AG20443 (cell line): ENCODE measurements at regions not wholly inside any gene's neighbourhood (a gene's known extent, or its start where the extent isn't known, plus 50 kb on each side); places are given as distances from the start of the nearest gene placed in this dataset.

Experiments used
- DNase-seq: peaks from one replicate; pipeline ENCODE4 v3.0.0; 2012; ENCODE audit warnings: low spot score, mixed read lengths

DNA sequence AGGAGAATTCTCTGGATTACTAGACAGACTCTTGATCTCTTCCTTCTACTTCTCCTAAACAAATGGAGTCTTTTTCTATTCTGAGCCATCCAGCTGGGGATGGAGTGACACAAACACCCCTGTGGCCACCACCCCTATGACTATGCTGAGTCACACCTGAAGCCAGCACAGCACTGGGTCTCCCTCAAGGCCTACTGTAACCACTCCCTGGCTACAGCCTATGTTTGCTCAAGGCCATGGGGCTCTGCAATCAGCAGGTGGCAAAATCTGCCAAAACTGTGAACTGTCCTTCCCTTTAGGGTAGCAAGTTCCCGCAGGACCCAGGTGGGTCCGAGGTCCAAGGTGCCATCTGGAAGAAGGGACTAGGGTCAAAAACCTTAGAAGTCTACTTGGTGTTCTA, 132.3 kb downstream of the TINAG start:
- no peak for DNase-seq

DNA sequence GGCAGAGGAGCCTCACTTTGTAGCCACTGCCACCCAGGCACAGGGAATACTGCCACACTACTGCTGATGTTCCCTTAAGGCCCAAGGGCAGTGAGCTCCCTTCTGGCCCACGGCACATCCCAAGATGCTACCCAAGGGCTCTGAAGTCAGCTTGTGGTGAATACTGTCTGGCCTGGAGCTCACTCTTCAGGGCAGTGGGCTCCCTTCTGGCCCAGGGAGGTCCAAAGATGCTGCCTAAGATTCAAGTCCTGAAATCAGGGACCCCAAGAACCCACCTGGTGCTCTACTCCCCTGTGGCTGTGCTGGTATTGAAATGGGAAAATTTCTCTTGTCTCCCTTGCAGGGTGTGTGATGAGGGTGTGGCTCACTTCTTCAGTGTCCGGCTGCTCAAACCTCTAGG, 132.8 kb downstream of the TINAG start:
- no peak for DNase-seq

DNA sequence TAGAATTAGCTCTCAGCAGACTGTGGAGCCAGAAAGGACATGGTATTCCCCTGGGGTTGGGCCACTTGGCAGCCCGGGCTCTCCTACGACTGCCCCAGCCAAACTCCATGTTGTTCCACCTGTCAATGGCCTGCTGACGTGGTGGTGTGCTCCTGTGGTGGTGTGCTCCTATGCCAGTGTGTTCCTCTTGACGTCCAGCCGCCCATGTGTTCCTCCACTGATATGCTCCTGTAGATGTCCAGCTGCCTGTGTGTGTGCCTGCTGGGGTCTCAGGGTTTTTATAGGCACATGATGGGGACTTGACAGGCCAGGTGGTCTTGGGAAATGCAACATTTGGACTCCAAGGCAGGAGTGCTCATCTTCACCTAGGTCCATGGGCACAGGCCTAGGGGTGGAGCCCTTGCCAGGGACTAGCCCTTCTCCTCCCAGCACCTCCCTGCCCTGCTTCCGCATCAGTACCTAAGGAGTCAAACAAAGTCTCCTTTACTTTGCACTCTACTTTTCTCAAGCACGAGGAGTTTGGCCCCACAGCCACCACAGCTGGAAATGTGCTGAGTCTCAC, 133.5 kb downstream of the TINAG start:
- no peak for DNase-seq

DNA sequence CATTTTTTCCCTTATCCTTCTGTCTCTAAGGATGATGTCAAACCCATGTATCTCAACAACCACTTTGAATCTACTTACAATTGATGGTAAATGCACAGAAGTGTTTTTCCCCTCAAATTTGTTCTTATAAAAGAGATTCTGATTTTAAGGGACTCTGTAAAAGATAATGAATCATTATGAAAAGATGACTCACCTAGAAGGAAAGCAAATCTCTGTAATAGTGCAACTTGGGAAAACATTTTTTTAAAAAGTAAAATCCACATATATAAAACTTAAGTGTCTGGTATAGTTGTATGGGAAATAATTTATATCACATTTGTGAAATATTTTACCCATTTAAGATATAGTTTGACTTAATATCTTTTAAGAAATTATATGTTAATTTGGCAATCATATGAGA, 137.0 kb downstream of the TINAG start:
- no peak for DNase-seq

DNA sequence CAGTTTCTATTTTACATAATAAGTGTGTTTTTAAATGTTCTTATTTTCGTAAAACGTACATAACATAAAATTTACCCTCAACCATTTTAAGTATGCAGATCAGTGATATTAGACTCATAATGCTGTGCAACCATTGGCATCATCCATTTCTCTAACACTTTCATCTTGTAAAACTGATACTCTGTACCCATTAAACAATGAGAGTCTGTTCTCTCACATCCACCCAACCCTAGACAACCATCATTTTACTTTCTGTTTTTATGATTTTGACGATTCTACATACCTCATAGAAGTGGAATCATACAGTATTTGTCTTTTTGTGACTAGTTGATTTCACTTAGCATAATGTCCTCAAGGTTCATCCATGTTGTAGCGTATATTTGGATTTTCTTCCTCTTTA, 140.4 kb downstream of the TINAG start:
- DNase-seq = no peak

DNA sequence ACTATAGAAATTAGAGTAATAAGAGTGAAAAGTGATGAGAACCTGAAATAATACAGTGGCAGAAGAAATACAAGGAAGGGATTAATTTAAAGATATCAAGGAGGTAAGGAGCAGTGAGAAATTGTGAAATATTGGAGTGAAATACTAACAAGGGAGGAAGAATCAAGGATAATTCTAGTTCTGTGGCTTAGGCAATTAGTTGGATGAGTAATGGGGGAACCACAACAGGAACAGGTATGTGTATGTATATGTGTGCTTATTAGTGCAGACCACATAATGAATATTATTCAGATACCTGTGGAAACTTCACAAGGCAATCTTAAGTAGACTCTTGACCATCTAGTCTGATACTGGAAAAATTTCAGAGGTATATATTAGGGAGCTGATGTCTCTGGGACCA, 143.3 kb downstream of the TINAG start:
- no peak for DNase-seq

DNA sequence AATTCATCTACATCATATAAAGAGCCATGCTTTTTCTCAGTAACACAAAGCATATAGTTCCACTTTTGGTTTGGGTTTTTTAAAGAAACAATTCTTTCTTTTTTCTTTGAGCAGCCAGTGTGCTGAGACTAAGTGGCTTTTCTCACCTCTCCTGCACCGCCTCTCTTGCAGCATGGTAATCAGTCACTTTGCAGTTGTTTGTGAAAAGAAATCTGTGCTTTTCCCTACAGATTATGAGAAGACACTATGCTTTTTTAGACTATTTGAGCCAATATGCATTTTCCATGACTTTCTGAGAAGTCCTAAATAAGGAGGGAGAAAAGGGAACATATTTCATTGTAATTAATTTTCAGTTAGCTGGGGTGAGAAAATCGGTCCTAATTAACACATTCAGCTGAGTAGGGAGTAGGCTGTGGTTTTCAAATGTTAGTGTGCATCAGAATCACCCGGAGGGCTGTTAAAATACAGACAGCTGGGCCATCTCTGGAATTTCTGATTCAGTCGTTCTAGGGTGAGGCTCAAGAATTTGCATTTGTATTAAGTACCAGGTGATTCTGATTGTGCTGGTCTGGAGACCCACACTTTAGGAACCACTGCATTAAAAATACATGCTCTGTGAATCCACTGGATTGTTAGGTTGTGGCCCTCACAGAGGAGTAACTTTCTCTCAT, 155.2 kb downstream of the TINAG start:
- no peak for DNase-seq

DNA sequence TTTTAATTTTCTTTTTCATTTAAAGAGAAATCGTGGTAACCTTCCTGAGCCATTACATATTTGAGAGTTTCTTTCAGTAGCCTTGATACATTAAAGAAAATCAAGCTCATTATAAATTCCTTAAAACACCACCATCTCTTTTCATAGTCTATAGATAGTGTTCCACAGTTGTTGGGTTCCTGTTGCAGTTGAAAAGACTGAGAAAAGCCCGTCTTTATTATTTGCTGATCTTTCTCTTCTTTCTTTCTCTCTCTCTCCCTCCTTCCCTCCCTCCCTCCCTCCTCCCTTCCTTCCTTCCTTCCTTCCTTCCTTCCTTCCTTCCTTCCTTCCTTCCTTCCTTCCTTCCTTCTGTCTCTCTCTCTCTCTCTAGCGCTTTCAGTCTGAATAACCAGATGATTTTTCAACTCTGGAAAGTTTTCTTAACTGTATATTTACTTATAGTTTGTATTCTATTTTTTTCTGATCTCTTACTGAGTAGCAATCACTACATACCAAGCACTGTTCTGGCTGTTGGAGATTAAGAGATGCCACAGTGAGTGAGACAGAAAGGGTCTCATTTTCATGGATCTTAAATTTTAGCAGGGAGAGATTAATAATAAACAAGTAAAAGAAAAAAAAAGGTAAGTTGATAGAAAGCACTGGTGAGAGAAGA, 157.5 kb downstream of the TINAG start:
- no peak for DNase-seq

DNA sequence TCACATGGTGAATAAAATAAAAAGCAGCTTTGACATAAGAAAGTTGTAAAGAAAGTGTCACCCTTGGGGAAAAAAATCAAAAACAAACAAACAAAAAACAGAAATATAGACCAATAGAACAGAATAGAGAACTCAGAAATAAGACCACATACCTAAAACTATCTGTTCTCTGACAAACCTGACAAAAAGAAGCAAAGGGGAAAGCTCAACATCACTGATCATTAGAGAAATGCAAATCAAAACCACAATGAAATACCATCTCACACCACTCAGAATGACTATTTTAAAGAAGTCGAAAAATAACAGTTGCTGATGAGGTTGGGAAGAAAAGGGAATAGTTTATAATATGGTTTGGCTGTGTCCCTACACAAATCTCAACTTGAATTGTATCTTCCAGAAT, 159.1 kb downstream of the TINAG start:
- no peak for DNase-seq

DNA sequence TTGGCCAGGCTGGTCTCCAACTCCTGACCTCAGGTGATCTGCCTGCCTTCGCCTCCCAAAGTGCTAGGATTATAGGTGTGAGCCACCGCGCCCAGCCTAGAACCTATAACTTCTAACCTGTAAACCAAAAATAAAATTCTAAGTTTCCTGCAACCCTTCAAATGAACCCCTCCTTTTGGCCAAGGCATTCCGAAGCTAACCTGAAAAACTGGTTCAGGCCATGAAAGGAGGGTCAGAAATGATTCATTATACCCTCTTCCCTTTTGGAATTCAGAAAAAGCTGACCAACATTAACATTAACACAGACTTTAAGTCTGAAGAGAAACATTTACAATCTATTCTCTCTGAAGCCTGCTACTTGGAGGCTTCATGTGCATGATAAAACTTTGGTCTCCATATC, 165.1 kb downstream of the TINAG start:
- no peak for DNase-seq

DNA sequence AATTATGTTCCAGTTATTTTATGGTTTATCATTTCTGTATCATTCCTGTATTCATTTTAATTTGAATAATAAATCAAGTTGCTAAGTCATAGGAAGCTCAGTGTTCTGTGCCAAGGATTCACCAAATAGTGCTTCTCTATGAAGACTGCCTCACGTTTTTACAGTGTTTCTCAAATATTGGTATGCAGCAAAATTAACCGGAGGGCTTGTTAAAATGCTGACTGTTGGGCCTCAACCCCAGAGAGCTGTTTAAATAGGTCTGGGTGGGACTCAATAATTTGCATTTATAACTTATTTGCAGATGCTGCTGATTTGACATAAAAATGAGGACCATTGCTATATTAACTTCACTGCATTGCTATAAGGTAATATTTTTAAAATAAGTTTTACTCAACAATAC, 166.7 kb downstream of the TINAG start:
- no peak for DNase-seq

DNA sequence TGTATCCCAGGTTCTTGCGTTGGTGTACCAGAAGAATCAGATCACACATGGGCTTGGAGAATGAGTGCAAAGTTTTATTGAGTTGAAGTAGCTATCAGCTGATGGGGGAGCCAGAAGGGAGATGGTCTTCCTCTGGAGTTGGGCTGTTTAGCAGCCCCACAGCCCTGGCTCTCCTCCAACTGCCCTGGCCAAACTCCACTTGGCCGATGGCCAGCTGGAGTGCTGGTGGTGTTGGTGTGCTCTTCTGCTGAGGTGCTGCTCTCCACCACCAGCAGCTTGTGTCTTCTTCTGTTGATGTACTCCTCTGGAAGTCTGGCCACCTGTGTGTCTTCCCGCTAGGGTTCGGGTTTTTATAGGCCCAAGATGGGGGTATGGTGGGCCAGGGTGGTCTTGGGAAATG, 172.8 kb downstream of the TINAG start:
- no peak for DNase-seq

DNA sequence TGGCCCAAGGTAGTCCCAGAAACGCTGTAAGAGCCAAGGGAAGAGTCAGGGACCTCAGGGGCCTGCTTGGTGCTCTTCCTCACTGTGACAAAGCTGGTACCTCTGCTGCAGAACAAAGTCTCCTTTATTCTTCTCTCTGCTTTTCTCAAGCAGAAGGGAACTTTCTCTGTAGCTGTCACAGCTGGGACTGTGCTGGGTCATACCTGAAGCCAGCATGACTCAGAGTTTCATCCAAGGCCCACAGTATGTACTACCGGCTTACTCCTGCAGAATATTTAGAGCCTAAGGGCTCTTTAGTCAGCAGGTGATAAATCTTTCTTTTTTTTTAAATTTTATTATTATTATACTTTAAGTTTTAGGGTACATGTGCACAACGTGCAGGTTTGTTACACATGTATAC, 183.2 kb downstream of the TINAG start:
- DNase-seq = no peak

DNA sequence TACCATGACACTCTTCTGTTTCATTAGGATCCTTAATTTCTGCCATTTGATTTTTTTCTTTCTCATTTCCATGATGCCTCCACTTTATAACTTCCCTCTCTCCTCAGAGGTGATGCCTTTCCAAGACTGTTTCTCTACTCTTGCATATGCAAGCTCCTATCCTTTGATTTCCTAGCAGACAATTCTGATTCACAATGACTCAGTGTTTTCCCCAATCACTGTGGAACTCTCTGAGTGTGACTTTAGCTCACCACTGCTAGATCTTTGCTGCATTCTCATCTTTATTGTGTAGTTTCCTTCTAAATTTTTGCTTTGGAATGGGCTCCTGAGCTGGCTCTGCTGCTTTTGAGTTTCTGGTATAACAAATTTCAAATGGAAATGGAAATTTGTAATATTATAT, 184.9 kb downstream of the TINAG start:
- peak; percentile 62 for DNase-seq

DNA sequence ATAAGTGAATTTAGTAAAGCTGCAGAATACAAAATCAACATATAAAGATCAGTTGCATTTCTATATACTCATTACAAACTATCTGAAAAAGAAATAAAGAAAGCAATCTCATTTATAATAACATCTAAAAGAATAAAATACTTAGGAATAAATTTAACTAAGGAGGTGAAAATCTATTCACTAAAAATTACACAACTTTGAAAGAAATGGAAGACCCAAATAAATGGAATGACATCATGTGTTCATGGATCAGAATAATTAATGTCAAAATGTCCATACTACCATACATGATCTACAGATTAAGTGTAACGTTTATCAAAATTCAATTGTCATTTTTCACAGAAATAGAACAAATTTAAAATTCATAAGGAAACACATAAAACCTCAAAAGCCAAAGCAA, 194.9 kb downstream of the TINAG start:
- DNase-seq = no peak

DNA sequence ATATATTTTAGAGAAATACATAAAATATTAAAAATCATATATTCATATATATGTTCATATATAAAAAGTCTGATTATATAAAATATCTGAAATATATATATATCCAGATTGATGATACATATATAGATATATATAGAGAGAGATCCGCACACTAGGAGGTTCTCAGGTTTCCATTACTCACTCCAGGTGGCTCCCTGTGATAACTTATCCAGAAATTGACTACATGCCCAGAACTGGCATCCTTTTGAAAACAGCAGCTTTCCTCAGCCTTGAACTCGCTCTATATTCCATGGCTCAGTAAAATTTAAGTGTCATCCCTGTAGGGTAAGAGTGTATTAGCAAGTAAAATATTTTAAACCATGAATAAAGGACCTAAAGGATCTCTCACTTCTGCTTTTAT, 206.8 kb downstream of the TINAG start:
- no peak for DNase-seq

DNA sequence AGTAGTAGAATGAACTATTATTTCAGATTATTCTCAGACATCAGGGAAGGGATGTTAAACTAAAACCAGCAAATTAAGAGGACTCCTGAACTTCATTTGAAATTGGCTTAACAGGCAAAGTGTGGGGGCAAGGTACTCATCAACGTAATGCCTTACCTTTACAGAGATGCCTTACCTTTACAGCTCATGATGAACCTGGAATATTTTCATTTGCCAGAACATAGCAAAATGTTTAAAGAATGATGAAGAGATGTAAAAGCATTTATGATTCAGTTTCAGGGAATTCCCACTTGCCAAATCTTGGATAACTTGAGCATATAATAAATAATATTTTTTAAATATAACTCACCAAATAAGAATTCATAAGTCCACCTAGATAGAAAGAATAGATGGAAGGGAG, 207.5 kb downstream of the TINAG start:
- DNase-seq = no peak

DNA sequence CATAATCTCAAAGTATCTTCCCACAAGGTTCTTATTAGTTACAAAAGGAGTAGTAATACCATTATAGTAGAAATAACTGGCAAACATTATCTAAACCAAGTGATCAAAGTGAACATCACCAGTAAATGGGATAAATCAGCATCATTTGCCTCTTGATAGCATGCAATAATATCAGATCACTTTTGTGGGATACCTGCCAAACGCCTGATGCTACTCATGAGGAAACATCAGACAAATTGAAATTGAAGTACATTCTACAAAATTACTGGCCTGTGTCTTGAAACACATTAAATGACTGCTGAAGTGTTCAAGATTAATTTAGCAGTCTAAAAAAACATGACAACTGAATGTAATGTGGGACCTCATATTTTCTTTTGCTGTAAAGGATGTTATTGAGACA, 208.1 kb downstream of the TINAG start:
- DNase-seq = no peak

DNA sequence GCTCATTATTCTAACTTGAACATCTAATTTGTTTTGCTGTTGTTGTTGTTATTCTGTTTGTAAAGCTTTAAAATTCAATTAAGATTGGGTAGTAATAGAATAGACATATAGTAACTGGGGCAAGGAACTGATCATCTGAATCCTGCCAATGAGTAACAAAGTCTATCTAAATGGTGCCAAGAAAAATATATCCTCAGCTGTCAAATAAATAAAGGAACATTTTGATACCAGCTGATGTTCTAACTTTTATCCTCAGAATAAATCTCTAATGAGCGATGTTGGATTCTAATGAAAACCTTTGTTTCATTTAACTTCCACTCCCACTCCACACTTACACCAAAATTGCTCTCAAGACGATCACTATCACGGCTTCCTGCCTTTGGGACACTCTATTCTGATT, 210.9 kb downstream of the TINAG start:
- DNase-seq = no peak

DNA sequence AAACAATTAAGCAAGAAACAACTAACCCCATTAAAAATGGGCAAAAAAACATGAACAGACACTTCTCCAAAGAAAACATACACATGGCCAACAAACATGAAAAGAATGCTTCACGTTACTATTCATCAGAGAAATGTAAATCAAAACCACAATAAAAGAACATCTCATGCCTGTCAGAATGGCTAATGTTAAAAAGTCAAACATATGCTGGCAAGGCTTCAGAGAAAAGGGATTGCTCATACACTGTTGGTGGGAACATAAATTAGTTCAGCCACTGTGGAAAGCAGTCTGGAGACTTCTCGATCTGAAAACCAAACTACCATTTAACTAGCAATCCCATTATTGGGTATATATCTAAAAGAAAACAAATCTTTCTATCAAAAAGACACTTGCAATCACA, 217.5 kb downstream of the TINAG start:
- no peak for DNase-seq

DNA sequence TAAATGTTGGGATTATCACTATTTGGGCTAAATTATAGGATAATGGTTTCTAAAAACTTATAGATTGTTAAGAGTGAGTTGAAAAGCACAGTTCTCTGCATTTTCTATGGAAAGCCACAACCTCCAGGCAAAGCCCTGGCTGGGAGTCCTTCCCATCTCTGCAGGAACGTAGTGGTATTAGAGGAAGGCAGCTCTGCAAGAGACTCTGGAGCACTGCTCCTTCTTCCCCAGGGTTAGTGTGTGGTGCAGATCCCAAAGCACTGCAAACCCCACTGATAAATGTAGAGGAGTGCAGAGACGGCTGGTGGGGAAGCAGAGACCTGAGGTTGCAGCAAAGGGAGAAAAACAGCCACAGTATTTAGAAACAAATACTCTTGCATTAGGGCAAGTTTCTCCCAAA, 225.3 kb downstream of the TINAG start:
- no peak for DNase-seq

DNA sequence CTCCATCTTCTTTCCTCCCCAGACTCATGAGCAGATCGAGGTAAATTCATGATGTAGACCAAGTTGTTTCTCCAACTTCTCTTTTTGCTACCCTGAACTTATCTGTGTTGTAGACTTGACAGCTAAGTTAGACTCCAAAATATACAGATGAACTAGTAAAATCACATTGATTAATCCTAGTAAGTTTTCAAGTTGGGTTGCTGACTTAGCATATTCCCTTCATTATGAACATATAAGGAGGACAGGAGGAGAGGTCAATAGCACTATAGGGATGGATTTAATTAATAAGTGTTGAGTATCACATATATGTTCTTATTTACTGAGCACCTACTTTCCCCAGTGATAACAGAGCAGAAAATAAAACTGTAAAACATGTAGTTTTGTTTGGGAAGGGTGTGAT, 227.3 kb downstream of the TINAG start:
- no peak for DNase-seq

DNA sequence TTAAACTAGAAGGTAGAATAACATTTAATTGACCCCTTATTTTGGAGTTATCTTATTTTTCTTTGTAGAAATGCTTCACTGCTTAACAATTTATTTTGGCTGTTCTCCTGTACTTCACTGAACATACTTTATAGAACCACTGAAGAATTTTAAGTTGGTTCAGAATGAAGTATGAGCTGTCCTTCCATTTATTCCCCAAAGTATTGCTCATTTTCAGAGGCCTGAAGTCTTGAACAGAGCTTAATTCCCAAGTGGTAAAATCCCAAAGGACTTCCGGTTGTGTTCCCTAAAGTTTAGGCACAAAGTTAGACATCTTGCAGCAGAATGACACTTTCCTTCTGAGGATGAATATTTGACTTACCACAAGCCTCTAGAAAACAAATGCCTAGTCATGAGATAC, 233.3 kb downstream of the TINAG start:
- DNase-seq = no peak

DNA sequence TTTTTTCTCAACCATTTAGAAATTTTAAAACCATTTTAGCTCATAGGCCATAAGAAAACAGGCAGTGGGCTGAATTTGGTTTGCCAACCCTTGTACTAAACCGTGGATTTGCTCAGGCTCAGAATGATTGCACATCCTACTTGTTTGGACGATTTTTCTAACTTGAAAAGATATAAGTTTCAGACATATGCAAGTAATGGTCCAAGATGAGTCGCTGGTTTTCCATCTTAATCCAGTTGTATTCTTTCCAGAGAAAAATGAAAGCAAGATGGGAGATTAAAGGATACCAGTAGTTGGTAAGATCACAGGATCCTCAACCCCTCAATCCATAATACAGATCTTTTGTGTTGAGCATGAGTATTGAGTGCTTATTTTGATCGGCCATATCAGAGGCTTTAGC, 250.9 kb downstream of the TINAG start:
- DNase-seq = no peak
